ENCODE measurements at regions not wholly inside any gene's neighbourhood (a gene's known extent, or its start where the extent isn't known, plus 50 kb on each side); places are given as distances from the start of the nearest gene placed in this dataset.
"Not testable (repeated sequence)": the region's sequence is repeated elsewhere in the genome, so short reads cannot be mapped to it uniquely, and the experiment has no call there.

DNA sequence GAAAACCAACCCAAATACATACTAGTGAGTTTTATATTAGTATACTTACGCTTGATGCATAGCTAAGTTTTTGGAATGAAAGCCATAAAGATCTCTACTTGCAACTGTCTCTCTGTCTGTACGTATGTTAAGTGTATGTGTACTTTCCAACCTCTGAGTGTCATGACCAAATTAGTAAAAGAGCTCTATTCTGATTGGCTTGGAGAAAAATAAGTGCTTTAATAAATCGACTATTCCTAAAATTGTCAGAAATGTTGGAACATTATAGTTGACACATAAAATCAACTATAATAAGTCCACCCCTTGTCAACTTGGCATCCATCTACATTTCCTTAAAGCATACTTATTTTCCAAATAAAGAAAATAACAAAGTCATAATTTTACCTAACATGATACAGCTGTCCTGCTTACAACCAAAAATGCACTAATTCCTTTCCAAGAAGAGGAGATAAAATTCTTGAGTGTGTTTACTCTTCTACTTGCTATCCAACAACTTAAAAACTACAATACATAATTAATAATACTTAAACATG is 507.4 kb upstream of the ATP2B1 start:
- Histone ChIP-seq H3K4me3 (no peak overlapping the region), H3K27ac (no peak overlapping the region), H3K4me1 (no peaks in the 10 kb centered on the region), H3K9me3 (no peaks in the 10 kb centered on the region), H3K36me3 (no peaks in the 10 kb centered on the region), H3K27me3 (no peaks in the 10 kb centered on the region)
- TF ChIP-seq, protein P1, sequence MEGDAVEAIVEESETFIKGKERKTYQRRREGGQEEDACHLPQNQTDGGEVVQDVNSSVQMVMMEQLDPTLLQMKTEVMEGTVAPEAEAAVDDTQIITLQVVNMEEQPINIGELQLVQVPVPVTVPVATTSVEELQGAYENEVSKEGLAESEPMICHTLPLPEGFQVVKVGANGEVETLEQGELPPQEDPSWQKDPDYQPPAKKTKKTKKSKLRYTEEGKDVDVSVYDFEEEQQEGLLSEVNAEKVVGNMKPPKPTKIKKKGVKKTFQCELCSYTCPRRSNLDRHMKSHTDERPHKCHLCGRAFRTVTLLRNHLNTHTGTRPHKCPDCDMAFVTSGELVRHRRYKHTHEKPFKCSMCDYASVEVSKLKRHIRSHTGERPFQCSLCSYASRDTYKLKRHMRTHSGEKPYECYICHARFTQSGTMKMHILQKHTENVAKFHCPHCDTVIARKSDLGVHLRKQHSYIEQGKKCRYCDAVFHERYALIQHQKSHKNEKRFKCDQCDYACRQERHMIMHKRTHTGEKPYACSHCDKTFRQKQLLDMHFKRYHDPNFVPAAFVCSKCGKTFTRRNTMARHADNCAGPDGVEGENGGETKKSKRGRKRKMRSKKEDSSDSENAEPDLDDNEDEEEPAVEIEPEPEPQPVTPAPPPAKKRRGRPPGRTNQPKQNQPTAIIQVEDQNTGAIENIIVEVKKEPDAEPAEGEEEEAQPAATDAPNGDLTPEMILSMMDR (IDR thresholded peaks at IDR 0.05) = no peak
- no peak for TF ChIP-seq POLR2A (IDR thresholded peaks at IDR 0.05)
- no peak for DNase-seq
- 71 to 79% methylated on average over 3 of the region's 3 CpGs for WGBS, 2 donors
- intact Hi-C loops (cut with DNase I) = no loop called here

DNA sequence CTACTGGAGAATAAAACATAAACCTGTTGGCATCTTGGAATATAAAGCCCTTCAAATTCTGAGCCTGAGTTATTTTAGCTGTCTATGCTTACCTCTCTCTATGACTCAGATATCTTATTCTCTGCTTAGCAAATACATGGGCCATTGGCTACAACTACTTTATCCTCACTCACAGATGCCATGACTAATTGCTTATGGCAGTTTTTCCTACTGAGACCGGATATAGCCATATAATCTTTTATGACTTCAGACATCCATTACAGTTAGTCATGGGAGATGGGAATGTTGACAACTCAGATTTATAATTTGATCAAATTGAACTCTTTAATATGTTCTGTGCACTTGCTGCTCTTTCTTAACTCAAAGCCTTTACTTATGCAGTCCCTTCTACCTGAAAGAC is 502.4 kb upstream of the ATP2B1 start:
- Histone ChIP-seq H3K4me3 (no peak overlapping the region), H3K9me3 (no peaks in the 10 kb centered on the region), H3K4me1 (no peaks in the 10 kb centered on the region), H3K27me3 (no peaks in the 10 kb centered on the region), H3K36me3 (no peaks in the 10 kb centered on the region), H3K27ac (no peak overlapping the region)
- WGBS, 2 donors = 39 to 40% methylated on average over 1 of the region's 1 CpG
- intact Hi-C loops (cut with DNase I) = no loop called here
- TF ChIP-seq POLR2A (IDR thresholded peaks at IDR 0.05) = no peak
- TF ChIP-seq, protein P1 (IDR thresholded peaks at IDR 0.05) = no peak
- DNase-seq = no peak

DNA sequence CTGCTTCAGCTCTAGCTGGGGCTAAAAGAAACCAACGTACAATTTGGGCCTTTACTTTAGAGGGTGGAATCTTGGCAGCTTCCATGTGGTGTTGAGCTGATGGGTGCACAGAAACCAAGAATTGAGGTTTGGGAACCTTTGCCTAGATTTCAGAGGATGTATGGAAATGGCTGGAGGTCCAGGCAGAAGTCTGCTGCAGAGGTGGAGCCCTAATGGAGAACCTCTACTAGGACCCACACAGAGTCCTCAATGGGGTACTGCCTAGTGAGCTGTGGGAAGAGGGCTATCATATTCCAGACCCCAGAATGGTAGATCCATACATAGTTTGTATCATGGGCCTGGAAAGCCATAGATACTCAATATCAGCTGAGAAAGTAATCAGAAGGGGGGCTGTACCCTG is 500.4 kb upstream of the ATP2B1 start:
- Histone ChIP-seq H3K4me1 (no peaks in the 10 kb centered on the region), H3K27me3 (no peaks in the 10 kb centered on the region), H3K4me3 (no peak overlapping the region), H3K9me3 (no peaks in the 10 kb centered on the region), H3K36me3 (no peaks in the 10 kb centered on the region), H3K27ac (no peak overlapping the region)
- intact Hi-C loops (cut with DNase I) = no loop called here
- TF ChIP-seq POLR2A (IDR thresholded peaks at IDR 0.05) = no peak
- TF ChIP-seq, protein P1 (IDR thresholded peaks at IDR 0.05) = no peak
- WGBS, 2 donors = 75% methylated on average over 1 of the region's 1 CpG; no CpG with 5 or more reads in 1 of the 2 donors
- no peak for DNase-seq

DNA sequence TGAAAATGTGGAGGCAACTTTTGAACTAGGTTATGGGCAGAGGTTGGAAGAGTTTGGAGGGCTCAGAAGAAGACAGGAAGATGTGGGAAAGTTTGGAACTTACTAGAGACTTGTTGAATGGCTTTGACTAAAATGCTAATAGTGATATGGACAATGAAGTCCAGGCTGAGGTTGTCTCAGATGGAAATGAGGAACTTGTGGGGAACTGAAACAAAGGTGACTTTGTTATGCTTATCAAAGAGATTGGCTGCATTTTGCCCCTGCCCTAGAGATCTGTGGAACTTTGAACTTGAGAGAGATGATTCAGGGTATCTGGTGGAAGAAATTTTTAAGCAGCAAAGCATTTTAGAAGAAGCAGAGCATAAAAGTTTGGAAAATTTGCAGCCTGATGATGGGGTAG is 499.7 kb upstream of the ATP2B1 start:
- H3K27me3 ChIP-seq; H3K9me3 ChIP-seq; H3K36me3 ChIP-seq; intact Hi-C loops (cut with DNase I); DNase-seq; H3K4me3 ChIP-seq; H3K4me1 ChIP-seq; H3K27ac ChIP-seq: not testable (repeated sequence)

DNA sequence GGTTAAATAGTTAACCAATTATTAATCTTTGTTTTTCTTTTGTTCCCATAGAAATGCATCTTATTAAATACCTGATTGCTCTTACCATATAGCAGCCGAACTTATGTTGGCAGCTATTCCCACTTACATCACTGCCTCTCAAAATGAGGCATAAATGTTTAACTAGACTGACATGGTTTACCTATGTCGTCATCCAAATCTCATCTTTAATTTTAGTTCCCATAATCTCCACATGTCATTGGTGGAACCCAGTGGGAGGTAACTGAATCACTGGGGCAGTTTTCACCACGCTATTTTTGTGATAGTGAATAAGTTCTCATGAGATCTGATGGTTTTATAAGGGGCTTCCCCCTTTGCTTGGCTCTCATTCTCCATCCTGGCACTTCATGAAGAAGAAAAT is 499.2 kb upstream of the ATP2B1 start:
- intact Hi-C loops (cut with DNase I) = no loop called here
- no peaks in the 10 kb centered on the region for H3K9me3 ChIP-seq
- no peaks in the 10 kb centered on the region for H3K27me3 ChIP-seq
- H3K27ac ChIP-seq = no peak overlapping the region
- no peak for DNase-seq
- no peak overlapping the region for H3K4me3 ChIP-seq
- H3K36me3 ChIP-seq = no peaks in the 10 kb centered on the region
- WGBS, 2 donors = 65 to 80% methylated on average over 3 of the region's 3 CpGs
- H3K4me1 ChIP-seq = no peaks in the 10 kb centered on the region
- TF ChIP-seq, protein P1 (IDR thresholded peaks at IDR 0.05) = no peak
- no peak for TF ChIP-seq POLR2A (IDR thresholded peaks at IDR 0.05)

DNA sequence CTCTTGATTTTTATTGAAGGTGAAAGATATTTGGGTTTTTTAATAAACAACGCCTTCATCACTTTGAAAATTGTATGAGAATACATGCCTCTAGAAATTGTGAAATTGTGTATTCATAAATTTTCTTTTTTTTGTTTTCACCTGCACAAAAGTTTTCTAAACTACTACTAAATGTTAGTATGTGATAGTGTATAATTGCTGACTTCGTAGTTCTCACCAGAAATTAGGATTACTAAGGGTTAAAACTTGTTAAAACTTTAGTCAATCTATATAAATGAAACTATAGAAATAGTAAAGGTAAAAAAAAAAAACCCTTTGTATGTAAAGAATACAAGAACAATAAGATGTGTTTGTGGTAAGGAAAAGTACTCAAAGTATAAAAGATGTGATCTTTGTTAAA is 496.5 kb upstream of the ATP2B1 start:
- no peaks in the 10 kb centered on the region for H3K4me1 ChIP-seq
- intact Hi-C loops (cut with DNase I) = no loop called here
- no peaks in the 10 kb centered on the region for H3K36me3 ChIP-seq
- no peaks in the 10 kb centered on the region for H3K9me3 ChIP-seq
- H3K27me3 ChIP-seq = no peaks in the 10 kb centered on the region
- no peak for TF ChIP-seq POLR2A (IDR thresholded peaks at IDR 0.05)
- TF ChIP-seq, protein P1 (IDR thresholded peaks at IDR 0.05) = no peak
- no peak overlapping the region for H3K4me3 ChIP-seq
- DNase-seq = no peak
- 85 to 87% methylated on average over 2 of the region's 2 CpGs for WGBS, 2 donors
- H3K27ac ChIP-seq = no peak overlapping the region
